ENCODE measurements at regions not wholly inside any gene's neighbourhood (a gene's known extent, or its start where the extent isn't known, plus 50 kb on each side); places are given as distances from the start of the nearest gene placed in this dataset.

DNA sequence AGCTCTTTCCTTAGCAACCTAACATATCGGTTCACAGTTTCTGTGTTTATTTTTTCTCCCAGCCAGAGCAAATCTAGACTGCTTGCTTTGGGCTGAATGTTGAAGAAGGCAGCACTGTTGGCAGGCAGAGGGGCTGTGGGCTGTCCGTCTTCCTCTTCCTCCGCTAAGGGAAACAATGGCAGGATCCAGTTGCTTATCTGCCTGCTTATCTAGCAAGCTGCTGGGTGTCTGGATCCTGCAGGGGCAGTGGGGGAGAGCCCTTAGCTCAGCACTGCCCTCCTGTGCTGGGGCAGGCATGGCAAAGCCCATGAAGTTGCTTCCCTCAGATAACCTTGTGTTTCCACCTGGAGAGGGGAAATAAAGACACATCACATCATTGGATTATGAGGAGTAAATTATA is 92.7 kb upstream of the CD93 start:
- no peak for DNase-seq
- peak; percentile 30 for ATAC-seq
- intact Hi-C loops (cut with DNase I, micrococcal nuclease), result no loop called here
- TF ChIP-seq, protein P1, sequence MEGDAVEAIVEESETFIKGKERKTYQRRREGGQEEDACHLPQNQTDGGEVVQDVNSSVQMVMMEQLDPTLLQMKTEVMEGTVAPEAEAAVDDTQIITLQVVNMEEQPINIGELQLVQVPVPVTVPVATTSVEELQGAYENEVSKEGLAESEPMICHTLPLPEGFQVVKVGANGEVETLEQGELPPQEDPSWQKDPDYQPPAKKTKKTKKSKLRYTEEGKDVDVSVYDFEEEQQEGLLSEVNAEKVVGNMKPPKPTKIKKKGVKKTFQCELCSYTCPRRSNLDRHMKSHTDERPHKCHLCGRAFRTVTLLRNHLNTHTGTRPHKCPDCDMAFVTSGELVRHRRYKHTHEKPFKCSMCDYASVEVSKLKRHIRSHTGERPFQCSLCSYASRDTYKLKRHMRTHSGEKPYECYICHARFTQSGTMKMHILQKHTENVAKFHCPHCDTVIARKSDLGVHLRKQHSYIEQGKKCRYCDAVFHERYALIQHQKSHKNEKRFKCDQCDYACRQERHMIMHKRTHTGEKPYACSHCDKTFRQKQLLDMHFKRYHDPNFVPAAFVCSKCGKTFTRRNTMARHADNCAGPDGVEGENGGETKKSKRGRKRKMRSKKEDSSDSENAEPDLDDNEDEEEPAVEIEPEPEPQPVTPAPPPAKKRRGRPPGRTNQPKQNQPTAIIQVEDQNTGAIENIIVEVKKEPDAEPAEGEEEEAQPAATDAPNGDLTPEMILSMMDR (IDR thresholded peaks at IDR 0.05), result no peak
- no peaks in the 10 kb centered on the region for H3K9me3 ChIP-seq
- no peak overlapping the region for H3K4me3 ChIP-seq
- no peaks in the 10 kb centered on the region for H3K36me3 ChIP-seq (ENCODE audit: low read depth)
- no peaks in the 10 kb centered on the region for H3K4me1 ChIP-seq (ENCODE audit: low read depth)

DNA sequence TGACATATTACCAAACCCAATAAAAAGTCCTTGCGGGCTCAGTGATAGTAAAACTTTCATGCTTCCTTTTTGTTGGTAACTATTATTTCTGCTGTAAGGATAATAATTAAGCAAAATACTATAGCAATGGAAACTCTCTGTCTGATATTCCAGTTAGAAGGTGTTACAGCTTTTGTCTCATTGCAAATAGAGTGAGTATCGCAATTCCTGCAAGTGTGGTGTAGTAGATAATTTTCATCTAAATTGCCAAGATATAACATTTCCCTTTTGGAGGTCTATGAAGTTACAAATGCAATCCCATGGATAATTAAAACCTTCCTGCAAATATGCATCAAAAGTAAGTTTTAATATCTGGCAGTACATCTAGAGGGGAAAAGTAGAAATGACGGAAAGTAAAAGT is 88.7 kb upstream of the CD93 start:
- DNase-seq (no peak), ATAC-seq (no peak)
- no peak overlapping the region for H3K4me3 ChIP-seq
- intact Hi-C loops (cut with DNase I, micrococcal nuclease), result no loop called here
- H3K9me3 ChIP-seq, result no peaks in the 10 kb centered on the region
- no peaks in the 10 kb centered on the region for H3K4me1 ChIP-seq (ENCODE audit: low read depth)
- TF ChIP-seq, protein P1 (IDR thresholded peaks at IDR 0.05), result no peak
- no peaks in the 10 kb centered on the region for H3K36me3 ChIP-seq (ENCODE audit: low read depth)

DNA sequence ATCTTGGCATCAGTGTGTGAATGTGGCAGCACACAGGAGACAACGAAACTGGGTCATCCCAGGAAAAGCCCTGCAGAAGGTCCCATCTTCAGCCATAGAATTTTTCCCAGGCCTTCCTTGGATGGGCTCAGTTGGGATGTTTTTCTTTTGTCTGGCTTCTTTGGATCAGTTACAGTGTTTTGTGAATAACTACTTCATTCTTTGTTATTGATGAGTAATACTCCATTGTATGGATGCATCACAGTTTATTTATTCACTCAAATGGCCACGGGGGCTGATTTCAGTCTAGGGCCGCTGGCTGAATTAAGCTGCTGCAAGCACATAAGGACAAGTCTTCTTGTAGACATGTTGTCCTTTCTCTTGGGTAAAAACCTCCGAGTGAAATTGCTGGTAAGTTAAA is 81.3 kb upstream of the CD93 start:
- Histone ChIP-seq H3K4me1 (ENCODE audit: low read depth) (peaks cover 27% of the 10 kb centered on the region), H3K9me3 (no peaks in the 10 kb centered on the region), H3K36me3 (ENCODE audit: low read depth) (no peaks in the 10 kb centered on the region), H3K4me3 (no peak overlapping the region)
- intact Hi-C loops (cut with DNase I, micrococcal nuclease), result no loop called here
- no peak for DNase-seq
- ATAC-seq, result no peak
- TF ChIP-seq, protein P1 (IDR thresholded peaks at IDR 0.05), result no peak

DNA sequence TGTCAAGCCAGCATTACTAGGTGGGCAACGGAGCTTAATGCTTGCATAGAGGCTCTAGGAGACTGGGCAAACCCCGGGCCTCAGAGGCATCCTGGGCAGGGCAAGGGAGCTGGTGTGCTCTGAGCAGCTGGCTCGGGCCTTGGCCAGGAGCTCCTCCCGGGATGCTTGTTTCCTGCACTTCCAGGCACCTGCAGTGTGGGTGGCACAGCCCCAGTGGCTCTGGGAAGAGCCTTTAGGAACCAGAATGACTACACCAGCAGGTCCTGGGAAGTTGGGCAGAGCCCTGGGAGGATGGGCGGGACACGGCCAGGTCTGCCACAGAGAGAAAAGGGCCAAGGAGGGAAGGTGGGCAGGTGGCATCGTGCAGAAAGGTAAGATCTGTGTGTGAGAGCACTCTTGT is 80.4 kb upstream of the CD93 start:
- no peaks in the 10 kb centered on the region for H3K9me3 ChIP-seq
- H3K4me3 ChIP-seq, result no peak overlapping the region
- TF ChIP-seq, protein P1 (IDR thresholded peaks at IDR 0.05), result no peak
- no peak for DNase-seq
- intact Hi-C loops (cut with DNase I, micrococcal nuclease), result no loop called here
- no peaks in the 10 kb centered on the region for H3K36me3 ChIP-seq (ENCODE audit: low read depth)
- ATAC-seq, result no peak
- peaks cover 31% of the 10 kb centered on the region for H3K4me1 ChIP-seq (ENCODE audit: low read depth)

DNA sequence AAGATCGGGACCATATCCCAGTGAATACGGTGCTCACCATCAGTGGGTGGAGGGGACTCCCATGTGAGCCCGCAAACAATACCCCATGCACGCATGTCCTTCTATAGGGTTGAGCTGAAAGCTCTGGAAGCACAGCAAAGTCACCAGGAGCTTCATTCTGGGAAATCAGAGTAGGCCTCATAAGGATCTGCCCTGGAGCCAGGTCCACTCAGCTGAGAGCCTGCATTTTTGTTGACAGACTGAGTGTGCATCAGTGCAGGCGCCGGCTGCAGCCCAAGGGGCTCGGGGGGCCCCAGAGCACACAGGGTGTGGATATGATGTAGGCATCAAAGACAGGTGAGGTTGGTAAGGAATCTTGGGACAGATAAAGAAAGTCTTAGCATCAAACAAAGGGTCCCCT is 79.8 kb upstream of the CD93 start:
- Histone ChIP-seq H3K36me3 (ENCODE audit: low read depth) (no peaks in the 10 kb centered on the region), H3K4me3 (no peak overlapping the region), H3K9me3 (no peaks in the 10 kb centered on the region), H3K4me1 (ENCODE audit: low read depth) (peaks cover 36% of the 10 kb centered on the region)
- ATAC-seq (no peak), DNase-seq (no peak)
- intact Hi-C loops (cut with DNase I, micrococcal nuclease), result no loop called here
- TF ChIP-seq, protein P1 (IDR thresholded peaks at IDR 0.05), result no peak

DNA sequence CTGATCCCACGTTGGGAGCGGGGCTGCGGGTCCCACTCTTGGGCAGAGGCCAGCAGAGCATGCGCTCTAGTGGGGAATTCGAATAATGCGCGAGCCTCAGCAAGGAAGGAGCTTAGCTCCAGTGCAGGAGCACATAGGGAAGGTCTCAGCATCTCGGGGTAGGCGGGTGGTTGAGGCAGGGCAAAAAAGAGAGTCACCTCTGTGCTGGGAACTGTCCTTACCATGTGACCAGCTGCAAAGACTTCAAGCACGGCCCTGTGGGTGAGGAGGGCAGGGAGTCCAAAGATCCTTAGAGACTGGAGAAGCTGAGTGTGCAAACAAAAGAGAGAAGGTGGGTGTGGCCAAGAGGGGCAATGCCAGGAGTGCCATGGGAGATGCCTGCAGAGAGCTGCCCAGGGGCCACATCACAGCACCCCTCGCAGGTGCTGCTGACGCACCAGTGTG is 79.2 kb upstream of the CD93 start:
- DNase-seq (peak in 2 of 3 donors; percentile 61 to 62), ATAC-seq (peak; percentile 63)
- peaks cover 40% of the 10 kb centered on the region for H3K4me1 ChIP-seq (ENCODE audit: low read depth)
- H3K9me3 ChIP-seq, result no peaks in the 10 kb centered on the region
- no peaks in the 10 kb centered on the region for H3K36me3 ChIP-seq (ENCODE audit: low read depth)
- TF ChIP-seq, protein P1 (IDR thresholded peaks at IDR 0.05), result no peak
- H3K4me3 ChIP-seq, result no peak overlapping the region
- intact Hi-C loops (cut with DNase I, micrococcal nuclease), result no loop called here

Measured in mucosa of descending colon (tissue), 3 donors.